ENCODE measurements at regions not wholly inside any gene's neighbourhood (a gene's known extent, or its start where the extent isn't known, plus 50 kb on each side); places are given as distances from the start of the nearest gene placed in this dataset.
"Not testable (repeated sequence)": the region's sequence is repeated elsewhere in the genome, so short reads cannot be mapped to it uniquely, and the experiment has no call there.

DNA sequence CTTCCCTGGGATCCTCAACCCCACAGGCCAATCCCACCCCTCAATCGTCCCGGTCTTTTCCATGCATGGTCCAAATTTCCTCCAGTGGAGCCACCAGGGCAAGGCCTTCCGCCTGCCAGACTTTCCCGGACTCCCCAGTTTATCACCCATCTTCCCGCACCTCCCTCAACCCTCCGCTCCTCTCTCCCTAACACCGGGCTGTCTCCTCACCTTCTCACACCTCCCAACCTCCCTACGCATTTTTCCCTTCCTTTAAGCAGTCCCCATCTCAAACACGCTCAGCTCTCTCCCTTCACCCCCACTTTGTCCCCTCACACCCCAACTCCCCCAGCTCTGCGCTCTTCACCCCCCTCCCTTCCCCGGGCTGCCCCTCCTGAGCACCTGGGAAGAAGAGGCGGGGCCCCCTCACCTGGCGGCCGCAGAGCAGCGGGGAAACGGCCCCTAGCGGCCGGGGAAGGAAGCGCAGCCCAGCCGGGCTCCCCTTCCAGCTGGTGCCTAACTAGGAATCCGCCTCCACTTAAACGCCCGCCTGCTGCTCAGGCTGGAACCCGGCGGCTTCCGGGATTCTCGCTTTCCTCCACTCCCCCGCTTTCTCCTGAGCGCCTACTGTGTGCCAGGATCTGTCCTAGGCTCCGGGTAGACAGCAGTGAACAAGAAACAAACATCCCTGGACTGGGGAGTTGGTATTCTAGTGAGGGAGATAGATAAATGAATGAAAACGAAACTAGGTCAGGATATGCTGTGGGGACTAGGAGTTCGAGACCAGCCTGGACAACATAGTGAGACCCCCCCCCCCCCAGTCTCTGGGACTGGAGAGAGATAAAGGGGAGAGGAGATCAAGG, 126.7 kb downstream of the CRLF3 start:
- H3K36me3 Mint-ChIP-seq; intact Hi-C loops (cut with micrococcal nuclease): not testable (repeated sequence)
- peak overlapping the region; percentile 63 for H2AFZ ChIP-seq (ENCODE audit: insufficient read depth, low read depth, low read length, poor library complexity, severe bottlenecking)

DNA sequence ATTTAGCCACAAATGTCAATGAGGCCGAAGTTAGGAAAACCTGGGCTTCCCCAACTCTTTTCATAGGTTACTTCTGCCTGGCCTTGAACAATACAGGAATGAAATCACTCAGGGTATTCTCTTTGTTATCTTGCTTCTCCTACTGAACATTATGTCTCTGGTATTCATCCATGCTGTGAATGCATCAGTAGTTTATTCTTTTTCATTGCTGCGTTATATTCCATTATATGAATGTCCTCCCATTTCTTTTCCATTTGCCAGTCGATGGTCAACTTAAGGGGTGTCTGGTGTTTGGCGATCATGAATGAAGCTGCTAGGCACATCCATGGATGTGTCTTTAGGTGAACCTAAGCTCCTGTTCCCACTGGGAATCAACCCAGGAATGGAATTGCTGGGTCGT, 128.3 kb downstream of the CRLF3 start:
- H3K4me2 ChIP-seq (replicated peaks; ENCODE audit: extremely low read depth, low read length, poor library complexity, severe bottlenecking), result no peak overlapping the region
- H3K9me3 ChIP-seq (replicated peaks in 1 of 2; ENCODE audit: control insufficient read depth in 1 of 2, insufficient read depth in 1 of 2, low read length in 2 of 2), result no peaks in the 10 kb centered on the region
- intact Hi-C loops (cut with micrococcal nuclease), result no loop called here
- Mint-ChIP-seq H3K9me3 (peaks cover 0 to 6% (median 2%) of the 10 kb centered on the region in 7 donors), H3K27me3 (ENCODE audit: low read depth in 3 of 3) (peaks cover 23 to 38% (median 28%) of the 10 kb centered on the region in 3 donors), H3K4me3 (no peak overlapping the region), H3K27ac (no peak overlapping the region), H3K36me3 (peaks cover 0 to 2% of the 10 kb centered on the region in 2 donors), H3K4me1 (peaks cover 21% of the 10 kb centered on the region)
- TF ChIP-seq, protein P1, sequence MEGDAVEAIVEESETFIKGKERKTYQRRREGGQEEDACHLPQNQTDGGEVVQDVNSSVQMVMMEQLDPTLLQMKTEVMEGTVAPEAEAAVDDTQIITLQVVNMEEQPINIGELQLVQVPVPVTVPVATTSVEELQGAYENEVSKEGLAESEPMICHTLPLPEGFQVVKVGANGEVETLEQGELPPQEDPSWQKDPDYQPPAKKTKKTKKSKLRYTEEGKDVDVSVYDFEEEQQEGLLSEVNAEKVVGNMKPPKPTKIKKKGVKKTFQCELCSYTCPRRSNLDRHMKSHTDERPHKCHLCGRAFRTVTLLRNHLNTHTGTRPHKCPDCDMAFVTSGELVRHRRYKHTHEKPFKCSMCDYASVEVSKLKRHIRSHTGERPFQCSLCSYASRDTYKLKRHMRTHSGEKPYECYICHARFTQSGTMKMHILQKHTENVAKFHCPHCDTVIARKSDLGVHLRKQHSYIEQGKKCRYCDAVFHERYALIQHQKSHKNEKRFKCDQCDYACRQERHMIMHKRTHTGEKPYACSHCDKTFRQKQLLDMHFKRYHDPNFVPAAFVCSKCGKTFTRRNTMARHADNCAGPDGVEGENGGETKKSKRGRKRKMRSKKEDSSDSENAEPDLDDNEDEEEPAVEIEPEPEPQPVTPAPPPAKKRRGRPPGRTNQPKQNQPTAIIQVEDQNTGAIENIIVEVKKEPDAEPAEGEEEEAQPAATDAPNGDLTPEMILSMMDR (IDR thresholded peaks at IDR 0.05), result no peak
- H3K27me3 ChIP-seq (ENCODE audit: control insufficient read depth in 2 of 2, insufficient read depth in 2 of 2, low read length in 2 of 2), result peaks cover 0 to 4% of the 10 kb centered on the region in 2 donors
- DNase-seq, result no peak
- H4K20me1 ChIP-seq (ENCODE audit: insufficient read depth, low read length), result no peaks in the 10 kb centered on the region
- 93% methylated on average over 4 of the region's 5 CpGs for WGBS (ENCODE audit: insufficient coverage)
- H2AFZ ChIP-seq (ENCODE audit: insufficient read depth, low read depth, low read length, poor library complexity, severe bottlenecking), result no peak overlapping the region
- no peaks in the 10 kb centered on the region for H3K79me2 ChIP-seq (ENCODE audit: insufficient read depth, low read length)
- no peaks in the 10 kb centered on the region for H3K36me3 ChIP-seq (replicated peaks in 1 of 2; ENCODE audit: control insufficient read depth in 1 of 2, insufficient read depth in 2 of 2, low read length in 2 of 2)
- H3K4me1 ChIP-seq (ENCODE audit: control insufficient read depth in 1 of 2, insufficient read depth in 2 of 2, low read length in 2 of 2), result peaks cover 6 to 15% of the 10 kb centered on the region in 2 donors
- no peak overlapping the region for H3K9ac ChIP-seq (ENCODE audit: insufficient read depth, low read length, poor library complexity, severe bottlenecking)
- no peak overlapping the region for H3K27ac ChIP-seq (ENCODE audit: low read depth in 1 of 2, low read length in 2 of 2)
- no peak overlapping the region for H3K4me3 ChIP-seq (replicated peaks in 1 of 3; ENCODE audit: low read depth in 2 of 3, low read length in 3 of 3)

More for the DNA sequence above, 126.7 kb downstream of the CRLF3 start:
- Mint-ChIP-seq H3K27me3 (ENCODE audit: low read depth in 3 of 3) (peaks cover 23 to 33% (median 25%) of the 10 kb centered on the region in 3 donors), H3K4me1 (peaks cover 23% of the 10 kb centered on the region), H3K27ac (peak overlapping the region in 2 of 7 donors; percentile 45 to 72), H3K4me3 (peak overlapping the region; percentile 89 to 90)
- H3K4me2 ChIP-seq (replicated peaks; ENCODE audit: extremely low read depth, low read length, poor library complexity, severe bottlenecking), result peak overlapping the region; percentile 31
- H3K4me3 ChIP-seq (replicated peaks in 1 of 3; ENCODE audit: low read depth in 2 of 3, low read length in 3 of 3), result peak overlapping the region; percentile 41 to 73 (median 41)
- not testable (repeated sequence) for H3K79me2 ChIP-seq (ENCODE audit: insufficient read depth, low read length); H3K9me3 ChIP-seq (replicated peaks in 1 of 2; ENCODE audit: control insufficient read depth in 1 of 2, insufficient read depth in 1 of 2, low read length in 2 of 2); H3K9ac ChIP-seq (ENCODE audit: insufficient read depth, low read length, poor library complexity, severe bottlenecking); H4K20me1 ChIP-seq (ENCODE audit: insufficient read depth, low read length); H3K36me3 ChIP-seq (replicated peaks in 1 of 2; ENCODE audit: control insufficient read depth in 1 of 2, insufficient read depth in 2 of 2, low read length in 2 of 2); H3K9me3 Mint-ChIP-seq; H3K27me3 ChIP-seq (ENCODE audit: control insufficient read depth in 2 of 2, insufficient read depth in 2 of 2, low read length in 2 of 2); H3K27ac ChIP-seq (ENCODE audit: low read depth in 1 of 2, low read length in 2 of 2)
- DNase-seq, result peak; percentile 29 to 47 (median 43)
- TF ChIP-seq, protein P1 (IDR thresholded peaks at IDR 0.05), result peak; percentile 93
- WGBS (ENCODE audit: insufficient coverage), result 10% methylated on average over 22 of the region's 32 CpGs
- peaks cover 6 to 15% of the 10 kb centered on the region in 2 donors for H3K4me1 ChIP-seq (ENCODE audit: control insufficient read depth in 1 of 2, insufficient read depth in 2 of 2, low read length in 2 of 2)

DNA sequence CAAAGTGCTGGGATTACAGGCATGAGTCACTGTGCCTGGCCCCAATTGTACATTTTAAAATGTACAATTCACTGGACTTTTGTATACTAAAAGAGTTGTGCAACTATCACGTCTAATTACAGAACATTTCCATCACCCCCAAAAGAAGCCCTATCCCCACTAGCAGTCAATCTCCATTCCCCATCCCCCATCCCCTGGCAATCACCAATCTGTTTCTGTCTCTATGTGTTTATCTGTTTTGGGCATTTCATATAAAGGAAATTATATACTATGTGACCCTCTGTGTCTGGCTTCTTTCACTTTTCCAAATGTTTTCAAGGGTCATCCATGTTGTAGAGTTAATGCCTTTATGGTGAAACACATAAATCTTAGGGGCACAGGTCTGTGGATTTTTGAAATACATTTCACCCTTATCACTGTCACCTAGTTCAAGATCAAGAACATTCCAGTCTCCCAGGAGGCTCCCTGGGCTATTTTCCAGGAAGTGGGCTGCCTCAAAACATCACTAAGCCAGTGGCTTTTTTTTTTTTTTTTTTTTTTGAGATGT, 129.2 kb downstream of the CRLF3 start:
- DNase-seq; H3K36me3 ChIP-seq (replicated peaks in 1 of 2; ENCODE audit: control insufficient read depth in 1 of 2, insufficient read depth in 2 of 2, low read length in 2 of 2); H3K27ac Mint-ChIP-seq; H3K9ac ChIP-seq (ENCODE audit: insufficient read depth, low read length, poor library complexity, severe bottlenecking); intact Hi-C loops (cut with micrococcal nuclease); H3K4me3 Mint-ChIP-seq; H3K4me3 ChIP-seq (replicated peaks in 1 of 3; ENCODE audit: low read depth in 2 of 3, low read length in 3 of 3); H3K27me3 ChIP-seq (ENCODE audit: control insufficient read depth in 2 of 2, insufficient read depth in 2 of 2, low read length in 2 of 2); H4K20me1 ChIP-seq (ENCODE audit: insufficient read depth, low read length); H3K4me2 ChIP-seq (replicated peaks; ENCODE audit: extremely low read depth, low read length, poor library complexity, severe bottlenecking); H3K9me3 ChIP-seq (replicated peaks in 1 of 2; ENCODE audit: control insufficient read depth in 1 of 2, insufficient read depth in 1 of 2, low read length in 2 of 2); H3K9me3 Mint-ChIP-seq; H3K36me3 Mint-ChIP-seq; H2AFZ ChIP-seq (ENCODE audit: insufficient read depth, low read depth, low read length, poor library complexity, severe bottlenecking); H3K79me2 ChIP-seq (ENCODE audit: insufficient read depth, low read length); H3K27ac ChIP-seq (ENCODE audit: low read depth in 1 of 2, low read length in 2 of 2): not testable (repeated sequence)
- WGBS (ENCODE audit: insufficient coverage), result no CpG with 5 or more reads among the region's 1 CpG
- H3K4me1 ChIP-seq (ENCODE audit: control insufficient read depth in 1 of 2, insufficient read depth in 2 of 2, low read length in 2 of 2), result peaks cover 6 to 15% of the 10 kb centered on the region in 2 donors
- H3K4me1 Mint-ChIP-seq, result peaks cover 18% of the 10 kb centered on the region
- peaks cover 20 to 39% (median 25%) of the 10 kb centered on the region in 3 donors for H3K27me3 Mint-ChIP-seq (ENCODE audit: low read depth in 3 of 3)
